LoVo (cell line): ENCODE measurements at regions not wholly inside any gene's neighbourhood (a gene's known extent, or its start where the extent isn't known, plus 50 kb on each side); places are given as distances from the start of the nearest gene placed in this dataset.

Source experiments
- DNase-seq: peaks from one replicate; pipeline ENCODE4 v3.0.0-alpha.2; 2016; ENCODE audit warnings: low spot score

GRCh38 chr10:28783087-28783486, 105.8 kb downstream of the BAMBI start:
- DNase-seq, result no peak

- DNase-seq, result no peak
Measured at GRCh38 chr10:28785018-28785417, 107.7 kb downstream of the BAMBI start.

GRCh38 chr10:28788252-28788651, 110.9 kb downstream of the BAMBI start:
- no peak for DNase-seq

- DNase-seq, result no peak
Measured at GRCh38 chr10:28788762-28789161, 111.4 kb downstream of the BAMBI start.

- DNase-seq, result no peak
Measured at GRCh38 chr10:28790146-28790545, 112.8 kb downstream of the BAMBI start.

GRCh38 chr10:28793482-28793881, 116.2 kb downstream of the BAMBI start:
- DNase-seq, result peak; percentile 48

- no peak for DNase-seq
Measured at GRCh38 chr10:28794986-28795385, 117.7 kb downstream of the BAMBI start.

GRCh38 chr10:28796606-28797512, 119.5 kb downstream of the BAMBI start:
- DNase-seq, result no peak

GRCh38 chr10:28797904-28798371, 120.6 kb downstream of the BAMBI start:
- no peak for DNase-seq

- no peak for DNase-seq
Measured at GRCh38 chr10:28798428-28798955, 121.2 kb downstream of the BAMBI start.

GRCh38 chr10:28798964-28799363, 121.6 kb downstream of the BAMBI start:
- DNase-seq, result no peak

GRCh38 chr10:28800144-28800543, 122.8 kb downstream of the BAMBI start:
- DNase-seq, result no peak

- no peak for DNase-seq
Measured at GRCh38 chr10:28801247-28801646, 123.9 kb downstream of the BAMBI start.

- peak; percentile 51 for DNase-seq
Measured at GRCh38 chr10:28801869-28802268, 124.5 kb downstream of the BAMBI start.

GRCh38 chr10:28805390-28805789, 128.1 kb downstream of the BAMBI start:
- DNase-seq, result no peak

GRCh38 chr10:28806488-28806941, 129.2 kb downstream of the BAMBI start:
- DNase-seq, result no peak

- DNase-seq, result no peak
Measured at GRCh38 chr10:28806951-28807759, 129.8 kb downstream of the BAMBI start.

- no peak for DNase-seq
Measured at GRCh38 chr10:28807760-28808613, 130.7 kb downstream of the BAMBI start.

- no peak for DNase-seq
Measured at GRCh38 chr10:28808693-28809092, 131.4 kb downstream of the BAMBI start.

- DNase-seq, result no peak
Measured at GRCh38 chr10:28810057-28810870, 132.9 kb downstream of the BAMBI start.
